NCI-H510A treated with DMSO at 0.1 percent for 48 hours (cell line): ENCODE measurements at regions not wholly inside any gene's neighbourhood (a gene's known extent, or its start where the extent isn't known, plus 50 kb on each side); places are given as distances from the start of the nearest gene placed in this dataset.
"Not testable (repeated sequence)": the region's sequence is repeated elsewhere in the genome, so short reads cannot be mapped to it uniquely, and the experiment has no call there.

Experiments
- DNase-seq: peaks from one replicate; lab custom pipeline; 2025; lab: John Stamatoyannopoulos, UW

DNA sequence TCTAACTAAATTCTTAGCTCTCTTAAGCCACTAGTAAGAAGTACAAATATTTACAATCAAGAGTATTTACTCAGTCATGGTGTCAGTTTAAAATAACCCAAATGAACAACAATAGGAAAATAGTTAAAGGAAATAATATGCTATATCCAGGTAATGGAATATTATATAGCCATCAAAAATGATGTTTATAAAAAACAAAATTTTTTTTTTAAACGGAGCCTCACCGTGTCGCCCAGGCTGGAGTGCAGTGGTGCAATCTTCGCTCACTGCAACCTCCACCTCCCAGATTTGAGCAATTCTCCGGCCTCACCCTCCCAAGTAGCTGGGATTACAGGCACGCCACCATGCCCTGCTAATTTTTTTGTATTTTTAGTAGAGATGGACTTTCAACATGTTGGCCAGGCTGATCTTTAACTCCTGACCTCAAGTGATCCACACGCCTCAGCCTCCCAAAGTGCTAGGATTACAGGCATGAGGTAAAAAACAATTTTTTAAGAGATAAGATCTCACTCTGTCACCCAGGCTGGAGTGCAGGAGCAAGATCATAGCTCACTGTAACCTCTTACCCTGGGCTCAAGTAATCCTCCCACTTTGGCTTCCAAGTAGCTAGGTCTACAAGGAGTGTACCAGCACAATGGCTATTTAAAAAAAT is 132.5 kb downstream of the NOC3L start:
- DNase-seq, result no peak

DNA sequence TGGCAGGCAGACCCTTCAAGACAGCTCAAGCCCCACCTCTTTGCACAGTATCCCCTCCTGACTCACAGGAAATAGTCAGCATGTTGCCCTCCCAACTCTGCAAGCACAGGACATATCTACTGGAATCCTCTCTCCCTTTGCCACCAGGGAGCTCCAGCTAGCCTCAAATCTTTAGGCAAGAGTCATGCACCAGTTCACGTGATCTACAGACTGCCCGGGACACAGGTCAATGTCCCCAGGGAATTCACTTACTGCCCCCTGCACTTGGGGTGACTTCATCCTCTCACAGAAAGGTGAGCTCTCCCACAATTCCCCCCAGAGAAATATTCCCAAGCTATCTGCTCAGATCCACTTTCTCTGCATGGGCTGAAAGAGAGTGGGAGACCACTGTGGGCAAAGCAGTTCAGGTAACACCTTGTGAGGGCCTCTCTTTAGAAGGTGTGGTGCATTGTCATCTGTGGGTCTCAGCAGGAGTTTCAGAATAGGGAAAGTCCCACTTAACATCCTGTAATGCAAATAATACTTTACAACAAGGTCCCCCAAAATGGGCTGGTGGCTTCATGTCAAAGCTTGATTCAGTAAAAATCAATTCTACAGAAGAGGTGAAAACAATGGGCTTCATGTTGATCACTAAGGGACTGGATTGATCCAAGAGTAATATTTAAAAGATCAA is 129.9 kb downstream of the NOC3L start:
- DNase-seq, result no peak

DNA sequence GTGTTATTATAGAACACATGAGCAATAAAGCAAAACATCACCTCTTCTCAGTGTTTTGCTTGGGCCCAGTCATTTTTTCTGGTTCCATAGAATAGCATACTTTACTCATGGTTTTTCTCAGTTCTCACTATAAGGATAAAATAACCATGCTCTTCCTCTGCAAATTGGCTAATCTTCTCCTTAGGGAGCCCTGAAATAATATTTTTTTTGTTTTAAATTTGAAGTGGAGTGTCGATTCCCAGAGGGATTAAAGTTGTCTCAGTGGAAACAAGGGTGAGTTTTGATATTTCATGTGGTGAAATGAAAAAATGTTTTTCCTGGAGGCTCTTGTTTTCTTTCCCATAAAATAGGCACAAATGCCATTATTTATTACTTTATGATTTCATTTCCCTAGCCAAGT is 127.3 kb downstream of the NOC3L start:
- no peak for DNase-seq

DNA sequence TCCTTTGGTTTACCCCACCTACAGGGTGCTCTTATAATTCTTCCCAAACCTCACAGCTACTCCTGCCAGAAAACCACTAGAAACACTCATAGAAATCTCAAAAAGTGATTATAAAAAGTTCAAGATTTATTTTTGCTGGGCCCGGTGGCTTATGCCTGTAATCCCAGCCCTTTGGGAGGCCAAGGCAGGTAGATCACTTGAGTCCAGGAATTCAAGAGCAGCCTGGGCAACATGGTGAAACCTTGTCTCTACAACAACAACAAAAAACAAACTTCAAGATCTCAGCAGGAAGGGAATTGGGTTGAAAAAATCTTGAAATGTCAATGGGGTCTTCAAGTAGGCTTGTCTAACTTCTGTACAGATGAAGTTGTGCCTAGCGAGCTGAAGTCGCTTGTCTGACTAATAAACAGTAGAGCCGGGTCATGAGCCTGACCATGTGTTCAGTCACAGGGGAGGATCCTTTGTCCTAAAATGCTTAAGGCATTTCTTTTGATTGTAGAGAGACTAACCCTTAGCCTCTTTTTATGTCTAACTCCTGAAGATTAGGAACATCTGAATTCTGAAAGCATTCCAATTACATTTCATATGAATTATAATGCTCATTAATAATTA is 124.6 kb downstream of the NOC3L start:
- no peak for DNase-seq

DNA sequence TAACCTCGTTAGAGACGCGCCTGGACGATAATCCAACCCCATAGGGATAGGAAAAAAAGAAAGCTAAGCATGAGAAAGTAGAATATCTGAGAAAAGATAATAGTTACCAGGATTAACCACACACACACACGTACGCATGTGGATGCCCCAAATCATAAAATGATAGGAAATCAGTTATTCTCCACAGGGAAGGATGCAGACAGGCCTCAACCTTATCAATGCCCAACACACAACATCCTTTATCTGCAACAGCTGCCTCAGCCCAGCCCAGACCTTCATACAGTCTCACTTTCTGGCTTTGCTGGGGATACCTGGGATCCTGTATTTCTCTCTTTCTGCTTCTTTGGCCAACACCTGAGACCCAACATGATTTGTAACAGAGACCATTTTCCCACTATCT is 123.0 kb downstream of the NOC3L start:
- no peak for DNase-seq

DNA sequence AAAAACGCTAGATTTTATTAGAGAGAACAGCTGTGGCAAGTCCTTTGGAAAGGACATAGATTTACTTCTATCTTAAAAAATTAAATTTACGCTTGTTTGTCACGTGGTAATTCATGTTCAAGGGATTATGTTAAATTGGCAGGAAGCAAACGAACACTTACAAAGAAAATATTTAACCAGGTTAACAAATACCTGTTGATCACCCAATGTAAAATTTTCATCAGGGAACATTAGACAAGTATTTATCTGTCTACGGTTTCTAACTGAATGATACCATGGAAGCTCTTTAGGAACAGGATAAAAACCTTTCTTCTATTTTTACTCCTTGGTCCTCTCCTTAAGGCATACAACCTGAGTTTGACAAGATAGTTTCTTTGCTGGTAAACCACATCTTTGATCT is 122.2 kb downstream of the NOC3L start:
- no peak for DNase-seq

DNA sequence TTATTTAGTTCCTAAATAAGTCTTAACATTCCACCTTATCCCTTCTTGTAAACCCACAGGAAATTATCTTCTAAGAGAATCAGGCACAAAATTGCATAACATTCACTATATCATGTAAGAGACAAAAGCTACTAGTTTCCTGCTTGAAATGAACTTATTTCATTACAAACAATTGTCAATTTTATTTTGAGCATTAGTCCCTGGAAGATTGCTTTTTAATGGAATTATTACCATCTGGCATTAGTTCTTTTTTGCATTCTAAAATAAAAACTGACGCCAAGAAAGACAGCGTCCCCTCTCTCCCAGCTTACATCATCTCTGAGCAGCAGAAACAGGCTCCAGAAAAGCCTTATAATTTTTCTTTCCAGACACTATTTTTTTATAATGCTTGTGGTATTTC is 121.8 kb downstream of the NOC3L start:
- no peak for DNase-seq

DNA sequence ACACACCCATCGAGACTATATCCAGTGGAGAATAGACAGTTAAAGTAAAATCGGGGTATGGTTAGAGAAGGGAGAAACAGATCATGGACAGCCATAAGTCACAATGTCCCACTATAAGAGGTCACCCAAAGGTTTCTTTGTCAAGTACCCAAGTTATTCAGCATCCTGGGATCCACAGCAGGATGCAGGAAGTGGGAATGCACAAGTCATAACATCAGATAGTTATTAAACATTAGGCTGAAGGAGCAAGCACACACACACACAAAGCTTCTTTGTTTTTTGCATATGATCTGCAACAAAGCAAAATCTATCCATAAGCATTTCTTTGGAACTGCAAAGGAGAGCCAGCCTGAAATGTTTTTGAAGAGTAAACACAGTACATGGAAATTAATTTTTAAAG is 111.6 kb downstream of the NOC3L start:
- DNase-seq, result no peak

DNA sequence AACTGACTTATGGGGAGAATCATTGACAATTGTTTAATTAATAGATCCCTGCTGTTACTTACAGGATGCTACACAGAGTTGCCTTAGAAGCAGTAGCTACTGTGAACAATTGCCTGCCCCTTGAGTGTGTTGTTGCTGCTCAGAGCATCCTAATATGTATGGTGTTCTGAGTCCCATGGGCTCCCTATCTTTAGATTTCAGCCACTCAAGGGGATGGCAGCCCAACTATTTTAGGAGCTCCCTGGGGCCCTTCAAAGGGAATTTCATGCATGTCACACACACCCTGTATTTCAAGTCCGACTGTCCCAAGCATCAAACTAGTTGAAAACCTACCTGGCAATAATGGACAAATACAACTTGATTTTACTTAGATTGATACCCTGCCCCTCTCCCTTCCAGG is 111.2 kb downstream of the NOC3L start:
- DNase-seq, result no peak

DNA sequence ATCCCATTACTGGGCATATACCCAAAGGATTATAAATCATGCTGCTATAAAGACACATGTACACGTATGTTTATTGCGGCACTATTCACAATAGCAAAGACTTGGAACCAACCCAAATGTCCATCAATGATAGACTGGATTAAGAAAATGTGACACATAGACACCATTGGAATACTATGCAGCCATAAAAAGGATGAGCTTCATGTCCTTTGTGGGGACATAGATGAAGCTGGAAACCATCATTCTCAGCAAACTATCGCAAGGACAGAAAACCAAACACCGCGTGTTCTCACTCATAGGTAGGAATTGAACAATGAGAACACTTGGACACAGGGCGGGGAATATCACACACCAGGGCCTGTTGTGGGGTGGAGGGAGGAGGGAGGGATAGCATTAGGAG is 105.3 kb downstream of the NOC3L start:
- not testable (repeated sequence) for DNase-seq

DNA sequence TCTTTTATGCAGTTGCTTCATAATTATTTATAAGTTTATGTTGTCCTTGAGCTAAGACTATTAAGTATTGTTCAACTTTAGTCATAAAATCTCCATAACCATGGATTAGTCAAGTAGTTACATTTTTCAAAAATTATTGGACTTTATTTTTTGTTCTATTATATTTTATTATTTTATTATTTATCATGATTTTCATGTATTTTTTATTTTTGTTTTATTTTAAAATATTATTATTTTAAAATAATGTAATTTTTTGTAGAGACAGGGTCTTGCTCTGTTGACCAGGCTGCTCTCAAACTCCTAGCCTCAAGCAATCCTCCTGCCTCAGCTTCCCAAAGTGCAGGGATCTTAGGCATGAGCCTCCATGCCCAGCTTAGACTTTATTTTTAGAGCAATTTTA is 102.3 kb downstream of the NOC3L start:
- DNase-seq, result no peak

DNA sequence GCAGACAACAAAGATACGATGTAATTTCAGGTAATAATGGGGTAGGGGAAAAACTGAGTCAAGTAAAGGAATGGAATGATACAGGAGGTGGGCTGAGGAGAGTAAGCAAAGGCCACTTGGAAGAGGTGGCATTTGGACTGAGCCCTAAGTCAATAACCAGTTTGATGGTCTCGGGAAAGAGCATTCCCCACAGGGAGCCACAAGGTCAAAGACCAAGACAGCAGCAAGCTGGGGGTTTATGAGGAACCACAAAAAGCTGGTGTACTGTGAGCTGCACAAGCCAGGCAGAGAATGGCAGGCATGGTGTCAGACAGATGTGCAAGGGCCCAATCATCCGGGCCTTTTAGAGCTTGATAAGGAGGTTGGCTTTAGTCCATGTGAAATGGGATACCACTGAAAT is 98.7 kb downstream of the NOC3L start:
- DNase-seq, result no peak

DNA sequence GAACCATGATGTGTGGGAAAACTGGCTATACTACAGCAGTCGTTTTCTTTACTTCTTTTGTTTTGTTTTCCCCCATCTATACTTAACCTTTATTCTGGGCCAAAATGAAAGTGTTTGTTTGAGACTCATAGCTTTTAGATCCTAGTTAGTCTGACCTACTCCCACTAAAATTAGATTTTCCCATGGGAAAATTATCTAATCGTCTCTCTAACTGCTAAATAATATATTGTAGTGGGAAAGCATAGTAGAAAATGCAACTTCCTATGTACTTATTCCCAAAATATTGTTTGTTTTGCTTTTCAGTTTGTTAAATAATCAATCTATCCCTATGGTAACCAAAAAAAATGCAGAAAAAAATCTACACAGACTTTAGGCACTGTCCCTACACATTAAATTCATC is 96.6 kb downstream of the NOC3L start:
- DNase-seq, result no peak

DNA sequence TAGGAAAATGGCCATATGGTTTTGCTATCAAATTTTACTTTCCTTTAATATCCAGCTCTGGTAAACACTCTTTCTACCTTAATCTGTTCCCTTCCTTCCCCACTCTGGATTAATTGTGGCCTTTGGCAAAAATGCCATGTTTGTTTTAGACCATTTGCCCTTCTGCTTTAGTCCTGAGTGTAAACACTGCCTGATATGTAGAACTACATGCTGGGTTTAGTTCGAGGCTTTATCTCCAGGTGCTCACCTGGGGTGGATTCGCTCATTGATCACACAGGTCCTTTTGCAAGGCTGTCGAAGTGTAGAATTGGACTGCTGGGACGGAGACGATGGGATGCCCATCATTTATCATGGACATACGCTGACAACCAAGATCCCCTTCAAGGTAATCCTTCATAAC is 94.1 kb downstream of the NOC3L start:
- DNase-seq, result no peak

DNA sequence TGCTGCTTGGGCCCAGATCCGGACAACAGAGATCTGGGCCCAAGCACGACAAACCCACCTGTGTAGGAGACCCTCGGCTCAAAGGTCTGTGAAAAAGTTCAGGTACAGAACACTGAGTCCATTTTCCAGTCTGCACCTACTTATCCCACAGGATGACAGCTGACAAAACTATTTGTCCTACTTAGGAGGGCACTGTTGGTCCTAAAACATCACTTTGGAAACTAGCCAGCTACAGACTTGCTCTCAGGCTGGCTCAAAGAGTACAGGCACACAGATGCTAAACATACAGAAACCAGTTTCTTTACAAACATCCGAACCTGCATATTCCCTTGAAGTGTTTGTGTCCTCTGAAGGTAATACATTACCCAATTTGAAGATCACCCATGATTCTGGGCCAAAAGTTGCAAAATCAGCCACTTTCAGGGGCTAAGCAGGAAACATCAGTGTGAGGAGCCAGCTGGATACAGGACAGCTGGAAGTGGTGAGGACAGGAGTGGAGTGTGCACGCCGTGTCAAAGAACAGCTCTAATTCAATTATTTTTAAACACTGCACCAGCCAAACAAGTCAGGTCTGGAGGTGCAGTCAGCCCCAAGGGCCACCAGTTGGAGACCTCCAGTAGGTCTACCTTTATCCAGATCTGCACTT is 88.5 kb downstream of the NOC3L start:
- DNase-seq, result no peak

DNA sequence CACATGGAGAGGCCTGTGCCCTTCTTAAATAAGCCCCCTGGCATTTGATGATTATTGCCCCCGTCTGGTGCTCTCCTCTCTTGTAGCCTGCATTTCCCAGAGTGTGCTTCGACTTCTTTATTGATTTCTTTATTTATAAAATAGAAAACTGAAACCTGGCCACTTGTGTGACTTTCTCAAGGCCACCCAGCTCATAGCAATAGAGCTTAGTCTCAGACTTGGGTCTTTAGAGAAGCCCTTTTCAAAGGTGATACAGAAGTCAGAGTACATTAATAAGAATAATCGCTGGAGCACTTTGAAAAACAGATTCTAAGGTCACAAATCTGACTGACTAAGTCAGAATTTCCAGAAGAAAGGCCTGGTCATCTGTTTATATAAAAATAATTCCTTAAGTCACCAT is 86.6 kb downstream of the NOC3L start:
- DNase-seq, result no peak

DNA sequence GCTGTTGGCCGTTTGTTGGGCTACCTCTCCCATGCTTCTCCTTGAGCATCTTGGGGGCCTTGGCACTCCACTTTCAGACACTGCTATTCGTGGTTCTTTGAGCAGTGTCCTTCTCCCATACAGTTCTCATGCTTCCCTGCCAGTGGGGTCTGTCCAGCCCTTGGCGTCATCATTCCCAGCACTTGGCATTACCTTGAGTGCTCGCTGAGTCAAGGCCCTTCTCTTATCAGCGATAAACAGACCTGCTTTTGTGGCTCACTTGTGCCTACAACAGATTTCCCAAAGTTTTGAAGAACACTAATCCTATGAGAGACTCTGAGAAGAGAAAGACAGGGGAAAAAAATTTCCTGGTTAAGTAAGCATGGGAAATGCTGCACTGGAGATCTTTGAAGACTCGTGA is 85.3 kb downstream of the NOC3L start:
- DNase-seq, result no peak

DNA sequence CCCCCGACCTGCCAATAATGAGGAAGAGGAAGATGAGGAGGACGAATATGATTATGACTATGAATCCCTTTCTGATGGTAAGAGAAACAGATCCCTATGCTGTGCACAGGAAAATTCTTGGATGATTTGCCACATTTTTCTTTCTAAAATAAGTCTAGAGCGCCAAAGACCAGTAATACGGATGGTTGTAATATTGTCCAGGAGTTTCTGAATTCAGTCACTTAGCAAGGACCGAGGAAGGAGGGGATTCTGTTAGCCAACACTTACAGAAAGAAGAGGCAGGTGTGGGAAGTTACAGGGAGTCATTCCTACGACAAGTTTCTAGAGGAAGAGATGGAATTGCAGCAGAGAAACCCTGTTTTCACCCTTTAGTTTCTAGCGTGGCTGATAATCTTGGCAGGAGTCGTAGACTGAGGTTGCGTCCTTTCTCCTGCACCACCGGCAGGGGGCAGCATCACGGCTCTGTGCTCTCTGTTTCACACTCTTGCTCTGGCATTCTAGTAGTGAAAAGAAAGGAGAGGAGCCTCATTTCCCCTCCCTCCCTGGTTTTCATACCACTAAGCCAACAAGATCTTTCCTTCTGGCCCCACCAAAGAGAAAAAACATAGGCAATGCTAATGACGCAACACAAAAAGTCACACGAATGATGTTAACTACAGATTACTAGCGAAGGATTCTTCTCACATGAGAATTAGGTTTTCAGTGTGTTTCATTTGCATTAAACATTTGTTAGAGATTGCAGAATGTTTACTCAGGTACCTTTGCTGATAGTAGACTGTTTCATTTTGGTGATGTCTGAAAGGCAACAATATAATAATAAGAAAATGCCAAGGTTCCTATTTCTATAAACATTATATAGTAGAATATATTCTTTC is 82.7 kb downstream of the NOC3L start:
- DNase-seq, result peak; percentile 47

DNA sequence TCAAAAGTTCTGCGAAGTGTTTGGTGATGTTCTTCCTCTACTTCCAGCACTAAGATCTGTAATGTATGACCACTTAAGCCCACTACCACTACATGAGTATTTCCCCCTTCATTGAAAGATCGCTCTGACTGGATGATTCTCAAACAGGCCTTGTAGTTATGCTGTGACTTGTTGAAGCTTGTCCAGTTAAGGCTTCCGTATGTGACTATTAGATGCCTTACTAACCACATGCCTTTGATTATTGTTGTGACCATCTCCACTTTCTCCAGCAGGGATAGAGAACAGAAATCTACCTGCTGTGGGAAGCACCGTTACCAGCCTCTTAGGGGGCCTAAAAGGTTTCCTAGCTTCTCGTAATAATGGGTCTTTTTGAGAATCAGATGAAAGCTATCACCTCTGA is 81.1 kb downstream of the NOC3L start:
- DNase-seq, result no peak

DNA sequence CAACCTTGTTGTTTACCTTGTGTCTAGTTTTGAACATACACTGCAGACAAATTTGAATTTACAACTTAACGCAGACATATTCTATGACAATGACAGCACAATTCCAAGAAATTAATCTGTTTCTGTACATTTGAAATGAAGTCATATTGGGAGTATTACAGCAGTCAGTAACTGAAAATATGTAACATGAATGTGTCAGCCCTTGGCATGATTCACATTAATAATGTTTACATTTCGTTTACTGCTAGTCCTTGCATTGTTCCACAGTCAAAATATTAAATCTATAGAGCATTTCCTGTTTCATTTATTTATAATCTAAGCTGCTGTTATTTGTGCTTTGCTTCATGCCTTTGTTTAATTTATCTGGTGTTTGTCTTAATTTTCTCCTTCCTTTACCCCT is 80.4 kb downstream of the NOC3L start:
- no peak for DNase-seq
